ENCODE measurements at regions not wholly inside any gene's neighbourhood (a gene's known extent, or its start where the extent isn't known, plus 50 kb on each side); places are given as distances from the start of the nearest gene placed in this dataset.

DNA sequence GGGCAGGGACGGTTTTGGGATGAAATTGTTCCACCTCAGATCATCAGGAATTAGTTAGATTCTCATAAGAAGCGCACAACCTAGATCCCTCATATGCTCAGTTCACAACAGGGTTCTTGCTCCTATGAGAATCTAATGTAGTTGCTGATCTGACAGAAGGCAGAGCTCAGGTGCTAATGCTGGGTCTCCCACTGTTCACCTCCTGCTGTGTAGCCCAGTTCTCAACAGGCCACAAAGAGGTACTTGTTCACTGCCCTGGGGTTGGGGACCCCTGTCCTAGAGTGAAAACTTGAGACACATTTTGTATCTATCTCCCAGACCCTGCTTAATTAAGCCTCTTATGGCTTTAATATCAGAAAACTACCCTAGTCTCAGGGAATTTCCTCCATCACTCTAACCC lies 966.0 kb downstream of the PCDH17 start:
- no peak for TF ChIP-seq POLR2A (IDR thresholded peaks at IDR 0.05)
- TF ChIP-seq, protein P1, sequence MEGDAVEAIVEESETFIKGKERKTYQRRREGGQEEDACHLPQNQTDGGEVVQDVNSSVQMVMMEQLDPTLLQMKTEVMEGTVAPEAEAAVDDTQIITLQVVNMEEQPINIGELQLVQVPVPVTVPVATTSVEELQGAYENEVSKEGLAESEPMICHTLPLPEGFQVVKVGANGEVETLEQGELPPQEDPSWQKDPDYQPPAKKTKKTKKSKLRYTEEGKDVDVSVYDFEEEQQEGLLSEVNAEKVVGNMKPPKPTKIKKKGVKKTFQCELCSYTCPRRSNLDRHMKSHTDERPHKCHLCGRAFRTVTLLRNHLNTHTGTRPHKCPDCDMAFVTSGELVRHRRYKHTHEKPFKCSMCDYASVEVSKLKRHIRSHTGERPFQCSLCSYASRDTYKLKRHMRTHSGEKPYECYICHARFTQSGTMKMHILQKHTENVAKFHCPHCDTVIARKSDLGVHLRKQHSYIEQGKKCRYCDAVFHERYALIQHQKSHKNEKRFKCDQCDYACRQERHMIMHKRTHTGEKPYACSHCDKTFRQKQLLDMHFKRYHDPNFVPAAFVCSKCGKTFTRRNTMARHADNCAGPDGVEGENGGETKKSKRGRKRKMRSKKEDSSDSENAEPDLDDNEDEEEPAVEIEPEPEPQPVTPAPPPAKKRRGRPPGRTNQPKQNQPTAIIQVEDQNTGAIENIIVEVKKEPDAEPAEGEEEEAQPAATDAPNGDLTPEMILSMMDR (IDR thresholded peaks at IDR 0.05), result no peak

All from tibial nerve (tissue), 3 donors.